ENCODE measurements at regions not wholly inside any gene's neighbourhood (a gene's known extent, or its start where the extent isn't known, plus 50 kb on each side); places are given as distances from the start of the nearest gene placed in this dataset.

- no peak for TF ChIP-seq EP300 (conservative IDR thresholded peaks at IDR 0.05; ENCODE audit: poor library complexity, severe bottlenecking)
- TF ChIP-seq TAF1 (IDR thresholded peaks at IDR 0.05; ENCODE audit: low read depth) = no peak
- no peak for TF ChIP-seq CTCF (IDR thresholded peaks at IDR 0.05; ENCODE audit: poor library complexity, severe bottlenecking)
- TF ChIP-seq EZH2 (IDR thresholded peaks at IDR 0.05; ENCODE audit: borderline replicate concordance, insufficient read depth, low read length, poor library complexity, severe bottlenecking) = no peak
- no peak for TF ChIP-seq MXI1 (conservative IDR thresholded peaks at IDR 0.05; ENCODE audit: poor library complexity, severe bottlenecking)
- no peak for TF ChIP-seq POLR2AphosphoS5 (IDR thresholded peaks at IDR 0.05)
- TF ChIP-seq REST (IDR thresholded peaks at IDR 0.05; ENCODE audit: borderline replicate concordance) = no peak
- TF ChIP-seq RAD21 (conservative IDR thresholded peaks at IDR 0.05) = no peak
These were observed 127.9 kb downstream of the RBFOX3 start for GRCh38 chr17:79482727-79483521.

Measured in neural cell (in vitro differentiated cells).